Nephron progenitor cell (in vitro differentiated cells): ENCODE measurements at regions not wholly inside any gene's neighbourhood (a gene's known extent, or its start where the extent isn't known, plus 50 kb on each side); places are given as distances from the start of the nearest gene placed in this dataset.

Experiments
- DNase-seq: peaks from one replicate; pipeline ENCODE4 v3.0.0; 2021
- H3K27ac Mint-ChIP-seq: 2 replicates; pipeline ENCODE4 v1.8.0; 2021; ENCODE audit warnings: mild to moderate bottlenecking, moderate library complexity, mixed read lengths
- H3K27me3 Mint-ChIP-seq: 2 replicates; pipeline ENCODE4 v1.8.0; 2021; ENCODE audit warnings: mild to moderate bottlenecking, low read depth, mixed read lengths; ENCODE audit not compliant: poor library complexity
- H3K36me3 Mint-ChIP-seq: 2 replicates; pipeline ENCODE4 v1.8.0; 2021; ENCODE audit warnings: low read depth, mixed read lengths
- H3K4me1 Mint-ChIP-seq: 2 replicates; pipeline ENCODE4 v1.8.0; 2021; ENCODE audit warnings: mixed read lengths
- H3K4me3 Mint-ChIP-seq: 2 replicates; pipeline ENCODE4 v1.8.0; 2021; ENCODE audit warnings: mild to moderate bottlenecking, moderate library complexity, mixed read lengths
- H3K9me3 Mint-ChIP-seq: 2 replicates; pipeline ENCODE4 v1.8.0; 2021; ENCODE audit warnings: mild to moderate bottlenecking, moderate library complexity, mixed read lengths
- CTCF ChIP-seq: fragments of 200-600 bp; sonication (generic); IDR thresholded peaks from 2 replicates; pipeline ENCODE4 v1.5.0; 2021; ENCODE audit warnings: antibody characterized with exemption

- no peaks in the 10 kb centered on the region for H3K9me3 Mint-ChIP-seq
- no peak for DNase-seq
- no peak for TF ChIP-seq CTCF
- H3K36me3 Mint-ChIP-seq: no peaks in the 10 kb centered on the region
- H3K4me1 Mint-ChIP-seq: no peaks in the 10 kb centered on the region
- no peaks in the 10 kb centered on the region for H3K27me3 Mint-ChIP-seq
- H3K4me3 Mint-ChIP-seq: no peak overlapping the region
- H3K27ac Mint-ChIP-seq: no peak overlapping the region
Measured at GRCh38 chr4:178351185-178351584, 908.9 kb upstream of the AGA start.

DNA sequence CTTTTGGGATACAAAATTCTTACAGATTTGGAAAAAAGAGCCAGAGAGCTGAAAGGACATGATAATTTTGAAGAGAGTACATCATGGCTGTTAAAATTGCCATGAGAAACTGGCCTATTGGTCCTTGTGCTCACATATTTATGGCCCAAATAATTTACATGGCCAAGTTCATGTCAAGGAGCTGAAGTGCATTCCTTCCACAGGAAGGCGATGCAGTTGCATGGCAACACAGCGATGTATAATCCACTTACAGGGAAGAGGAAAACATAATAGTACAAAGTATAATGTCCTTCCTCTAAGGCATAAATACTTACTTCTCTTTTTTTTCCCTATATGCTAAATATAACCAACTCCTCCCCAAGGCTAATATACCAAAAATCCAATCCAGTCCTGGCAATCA lies 914.5 kb upstream of the AGA start:
- DNase-seq: no peak
- H3K27me3 Mint-ChIP-seq: peaks cover 4% of the 10 kb centered on the region
- H3K4me3 Mint-ChIP-seq: no peak overlapping the region
- H3K27ac Mint-ChIP-seq: no peak overlapping the region
- H3K9me3 Mint-ChIP-seq: no peaks in the 10 kb centered on the region
- H3K36me3 Mint-ChIP-seq: no peaks in the 10 kb centered on the region
- no peaks in the 10 kb centered on the region for H3K4me1 Mint-ChIP-seq
- TF ChIP-seq CTCF: no peak

DNA sequence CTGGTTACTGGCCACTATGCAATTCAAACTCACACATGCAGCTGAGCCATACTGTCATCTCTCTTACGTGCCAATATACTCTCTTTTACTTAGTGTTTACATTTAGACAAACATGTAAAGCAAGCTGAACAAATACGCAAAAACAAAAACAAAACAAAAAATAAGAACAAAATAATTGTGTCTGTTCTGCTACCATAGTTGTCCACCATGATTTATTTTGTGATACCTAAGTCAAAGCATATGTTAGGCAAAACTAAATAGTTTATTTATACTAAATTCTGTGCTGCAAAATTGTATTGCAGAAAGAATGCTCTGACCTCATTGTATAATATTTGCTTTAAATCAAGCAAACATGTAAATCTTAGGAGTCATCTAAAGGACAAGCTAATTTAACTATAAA lies 943.2 kb upstream of the AGA start:
- no peak for TF ChIP-seq CTCF
- no peaks in the 10 kb centered on the region for H3K27me3 Mint-ChIP-seq
- no peaks in the 10 kb centered on the region for H3K9me3 Mint-ChIP-seq
- no peak overlapping the region for H3K27ac Mint-ChIP-seq
- H3K36me3 Mint-ChIP-seq: no peaks in the 10 kb centered on the region
- DNase-seq: no peak
- H3K4me1 Mint-ChIP-seq: no peaks in the 10 kb centered on the region
- H3K4me3 Mint-ChIP-seq: no peak overlapping the region

DNA sequence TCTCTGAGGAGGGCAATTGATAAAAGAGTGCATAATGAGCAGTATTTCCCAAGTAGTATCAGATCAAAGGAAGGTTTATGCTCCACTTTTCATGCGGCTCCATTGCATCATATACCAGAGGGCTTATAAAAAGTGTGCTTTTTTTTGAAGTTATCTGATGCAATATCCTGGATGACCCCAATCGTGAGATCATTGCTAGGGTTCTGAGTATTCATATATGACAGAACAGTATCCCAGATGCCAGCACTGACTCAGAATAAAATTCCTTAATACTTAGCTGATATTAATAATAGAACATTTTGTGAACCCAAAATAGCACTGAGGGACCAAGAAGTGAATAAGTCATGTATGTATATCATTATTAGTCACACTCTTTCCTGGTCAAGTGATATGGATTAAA lies 945.5 kb upstream of the AGA start:
- H3K4me1 Mint-ChIP-seq: no peaks in the 10 kb centered on the region
- H3K9me3 Mint-ChIP-seq: no peaks in the 10 kb centered on the region
- no peak for DNase-seq
- H3K36me3 Mint-ChIP-seq: no peaks in the 10 kb centered on the region
- H3K27ac Mint-ChIP-seq: no peak overlapping the region
- no peak for TF ChIP-seq CTCF
- no peak overlapping the region for H3K4me3 Mint-ChIP-seq
- no peaks in the 10 kb centered on the region for H3K27me3 Mint-ChIP-seq

DNA sequence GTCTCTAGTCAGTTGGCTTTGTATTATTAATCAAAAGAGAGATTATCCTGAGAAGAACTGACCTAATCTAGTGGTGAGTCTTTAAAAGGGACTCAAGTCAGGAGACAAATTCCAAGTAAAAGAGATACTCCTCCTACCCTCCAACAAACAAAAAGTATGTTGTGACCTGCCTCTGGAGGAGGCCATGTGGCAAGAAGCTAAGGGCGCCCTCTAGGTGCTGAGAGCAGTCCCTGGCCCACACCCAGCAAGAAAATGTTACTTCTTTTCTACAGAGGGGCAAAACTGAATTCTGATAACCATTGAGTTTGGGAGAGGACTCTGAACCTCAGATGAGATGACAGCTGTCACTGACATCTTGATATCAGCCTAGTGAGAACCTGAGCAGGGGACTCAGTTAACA lies 953.6 kb upstream of the AGA start:
- H3K27ac Mint-ChIP-seq: no peak overlapping the region
- no peaks in the 10 kb centered on the region for H3K27me3 Mint-ChIP-seq
- no peak for TF ChIP-seq CTCF
- no peak overlapping the region for H3K4me3 Mint-ChIP-seq
- no peak for DNase-seq
- H3K36me3 Mint-ChIP-seq: no peaks in the 10 kb centered on the region
- peaks cover 13% of the 10 kb centered on the region for H3K9me3 Mint-ChIP-seq
- H3K4me1 Mint-ChIP-seq: no peaks in the 10 kb centered on the region

- Mint-ChIP-seq H3K4me3 (no peak overlapping the region), H3K4me1 (no peaks in the 10 kb centered on the region), H3K27me3 (no peaks in the 10 kb centered on the region), H3K9me3 (no peaks in the 10 kb centered on the region), H3K36me3 (no peaks in the 10 kb centered on the region), H3K27ac (no peak overlapping the region)
- DNase-seq: no peak
- TF ChIP-seq CTCF: no peak
Measured at GRCh38 chr4:178412455-178412854, 970.2 kb upstream of the AGA start.
